H1 (cell line): ENCODE measurements at regions not wholly inside any gene's neighbourhood (a gene's known extent, or its start where the extent isn't known, plus 50 kb on each side); places are given as distances from the start of the nearest gene placed in this dataset.

Experiments used
- CTCF ChIA-PET: fragments of 300-600 bp; sonication (Branson Sonifier 250); formaldehyde crosslinking; loops from one replicate; lab custom pipeline; 2021; ENCODE audit not compliant: partially characterized antibody; lab: Charles Lee
- POLR2A ChIA-PET: fragments of 300-600 bp; sonication (Branson Sonifier 250); formaldehyde crosslinking; loops from one replicate; lab custom pipeline; 2021; ENCODE audit warnings: inconsistent platforms; ENCODE audit not compliant: partially characterized antibody; lab: Charles Lee
- DNase-seq, 2 experiments: peaks; one replicate each; pipeline versions ENCODE4 v3.0.0 to v3.0.0-alpha.2; 2010 to 2022; ENCODE audit warnings: low spot score in 2 of 2, low read depth in 1 of 2, mixed read lengths in 1 of 2
- FAIRE-seq: peaks from 2 replicates; lab custom pipeline; 2011; peaks lifted over from hg19 to GRCh38; lab: Jason Lieb, UNC
- H2AFZ ChIP-seq: 2 replicates; pipeline ENCODE4 v1.8.1; 2012; ENCODE audit warnings: low read length, inconsistent platforms
- H2AK5ac ChIP-seq: 2 replicates; pipeline ENCODE4 v1.6.1; 2013; ENCODE audit warnings: low read depth, low read length
- H2BK120ac ChIP-seq: replicated peaks from 2 replicates; pipeline ENCODE3; 2013; ENCODE audit warnings: low read depth, low read length, inconsistent platforms
- H2BK12ac ChIP-seq: 2 replicates; pipeline ENCODE4 v1.6.1; 2013; ENCODE audit warnings: low read depth, low read length
- H2BK15ac ChIP-seq: 2 replicates; pipeline ENCODE4 v1.6.1; 2013; ENCODE audit warnings: low read length
- H2BK20ac ChIP-seq: 2 replicates; pipeline ENCODE4 v1.6.1; 2013; ENCODE audit warnings: low read length
- H2BK5ac ChIP-seq: 2 replicates; pipeline ENCODE4 v1.6.1; 2013; ENCODE audit warnings: low read depth, low read length
- H3K14ac ChIP-seq: 2 replicates; pipeline ENCODE4 v1.6.1; 2013; ENCODE audit warnings: inconsistent platforms; ENCODE audit not compliant: insufficient read length
- H3K18ac ChIP-seq: 2 replicates; pipeline ENCODE4 v1.6.1; 2013; ENCODE audit warnings: low read length; ENCODE audit errors: extremely low read depth
- H3K23ac ChIP-seq: 2 replicates; pipeline ENCODE4 v1.6.1; 2013; ENCODE audit warnings: inconsistent platforms; ENCODE audit not compliant: insufficient read length
- H3K23me2 ChIP-seq: 2 replicates; pipeline ENCODE4 v1.6.1; 2013; ENCODE audit warnings: low read depth, low read length
- H3K27ac ChIP-seq: 2 replicates; pipeline ENCODE4 v1.6.1; 2011; ENCODE audit warnings: low read depth, low read length, inconsistent platforms
- H3K27me3 ChIP-seq, 4 experiments: replicated peaks in 1 of 4; 1 replicate in 1 of 4; 2 replicates in 3 of 4; pipeline versions ENCODE4 v1.6.1 to v1.8.1; 2011 to 2013; ENCODE audit warnings: low read length in 3 of 4, mild to moderate bottlenecking in 3 of 4, inconsistent platforms in 2 of 4, mixed read lengths in 2 of 4, moderate library complexity in 1 of 4; ENCODE audit not compliant: control insufficient read depth in 3 of 4, insufficient read depth in 3 of 4; ENCODE audit errors: extremely low read depth in 1 of 4
- H3K36me3 ChIP-seq, 4 experiments: 2 replicates each; pipeline versions ENCODE4 v1.6.1 to v1.8.1; 2011 to 2013; ENCODE audit warnings: mild to moderate bottlenecking in 4 of 4, low read length in 3 of 4, moderate library complexity in 2 of 4, control low read depth in 1 of 4, inconsistent platforms in 1 of 4; ENCODE audit not compliant: insufficient read depth in 4 of 4, control insufficient read depth in 2 of 4
- H3K4ac ChIP-seq: replicated peaks from 2 replicates; pipeline ENCODE3; 2013; ENCODE audit warnings: low read length, low read depth, mixed read lengths, inconsistent platforms; ENCODE audit not compliant: insufficient read length
- H3K4me1 ChIP-seq, 4 experiments: replicated peaks in 1 of 4; 1 replicate in 1 of 4; 2 replicates in 3 of 4; pipeline versions ENCODE4 v1.6.1 to v1.8.1; 2011 to 2013; ENCODE audit warnings: low read length in 3 of 4, inconsistent platforms in 2 of 4, mixed read lengths in 1 of 4; ENCODE audit not compliant: insufficient read depth in 4 of 4, control insufficient read depth in 3 of 4
- H3K4me2 ChIP-seq, 2 experiments: 2 replicates each; pipeline versions ENCODE4 v1.6.1 to v1.8.1; 2011 to 2013; ENCODE audit warnings: low read depth in 2 of 2, low read length in 2 of 2, control low read depth in 1 of 2, inconsistent platforms in 1 of 2, mild to moderate bottlenecking in 1 of 2; ENCODE audit not compliant: insufficient read depth in 1 of 2
- H3K4me3 ChIP-seq, 4 experiments: fragments of 200-600, 300-600 bp in 1 of 4; sonication (generic), shearing (Covaris generic), sonication (Bioruptor Twin) in 1 of 4; 2 replicates each; pipeline versions ENCODE4 v1.5.1 to v1.8.1; 2011 to 2016; ENCODE audit warnings: low read length in 4 of 4, low read depth in 3 of 4, control low read depth in 2 of 4, inconsistent platforms in 2 of 4, mild to moderate bottlenecking in 2 of 4, mixed read lengths in 1 of 4, moderate library complexity in 1 of 4; ENCODE audit not compliant: insufficient read depth in 2 of 4; ENCODE audit errors: extremely low read depth in 1 of 4
- H3K56ac ChIP-seq: replicated peaks from 2 replicates; pipeline ENCODE3; 2013; ENCODE audit warnings: low read depth, mild to moderate bottlenecking, mixed read lengths, low read length, inconsistent platforms; ENCODE audit not compliant: insufficient read length
- H3K79me1 ChIP-seq: 2 replicates; pipeline ENCODE4 v1.6.1; 2013; ENCODE audit warnings: low read depth, low read length, control low read depth
- H3K79me2 ChIP-seq, 2 experiments: 2 replicates each; pipeline versions ENCODE4 v1.6.1 to v1.8.1; 2012 to 2013; ENCODE audit warnings: low read length in 2 of 2, mild to moderate bottlenecking in 2 of 2, inconsistent platforms in 1 of 2; ENCODE audit not compliant: insufficient read depth in 2 of 2, control insufficient read depth in 1 of 2
- H3K9ac ChIP-seq, 4 experiments: replicated peaks in 1 of 4; 1 replicate in 1 of 4; 2 replicates in 3 of 4; pipeline versions ENCODE4 v1.6.1 to v1.8.1; 2011 to 2013; ENCODE audit warnings: low read depth in 3 of 4, low read length in 3 of 4, control low read depth in 2 of 4, mild to moderate bottlenecking in 2 of 4, moderate library complexity in 2 of 4, inconsistent platforms in 1 of 4; ENCODE audit errors: extremely low read depth in 1 of 4
- H3K9me3 ChIP-seq, 2 experiments: 2 replicates each; pipeline versions ENCODE4 v1.6.1 to v1.8.1; 2012 to 2013; ENCODE audit warnings: mild to moderate bottlenecking in 2 of 2, moderate library complexity in 2 of 2, control low read depth in 1 of 2, inconsistent platforms in 1 of 2, low read depth in 1 of 2, low read length in 1 of 2, mixed read lengths in 1 of 2; ENCODE audit not compliant: insufficient read depth in 2 of 2
- H4K20me1 ChIP-seq, 2 experiments: replicated peaks in 1 of 2; 2 replicates each; pipeline versions ENCODE3 to v1.8.1; 2011 to 2013; ENCODE audit warnings: inconsistent platforms in 2 of 2, low read length in 2 of 2, mild to moderate bottlenecking in 1 of 2; ENCODE audit not compliant: insufficient read depth in 2 of 2, control insufficient read depth in 1 of 2
- H4K5ac ChIP-seq: 2 replicates; pipeline ENCODE4 v1.6.1; 2013; ENCODE audit warnings: low read length, low read depth, mixed read lengths, inconsistent platforms; ENCODE audit not compliant: insufficient read length
- H4K8ac ChIP-seq: 2 replicates; pipeline ENCODE4 v1.8.0; 2013; ENCODE audit warnings: mild to moderate bottlenecking, moderate library complexity, low read length, inconsistent platforms; ENCODE audit not compliant: insufficient read depth; ENCODE audit errors: extremely low read depth
- H4K91ac ChIP-seq: replicated peaks from 2 replicates; pipeline ENCODE3; 2013; ENCODE audit warnings: low read length, mixed read lengths, inconsistent platforms; ENCODE audit not compliant: insufficient read length
- EGR1 ChIP-seq: IDR thresholded peaks from 2 replicates; pipeline ENCODE4 v1.6.1; 2011; ENCODE audit warnings: low read depth, low read length, borderline replicate concordance
- KDM1A ChIP-seq: fragments of 200-600, 300-600 bp; sonication (generic); IDR thresholded peaks from 2 replicates; pipeline ENCODE4 v1.7.1; 2016; ENCODE audit warnings: mild to moderate bottlenecking, low read length, borderline replicate concordance
- KDM5A ChIP-seq: fragments of 200-600 bp; IDR thresholded peaks from 2 replicates; pipeline ENCODE4 v1.7.1; 2012; ENCODE audit warnings: mild to moderate bottlenecking, low read length, inconsistent platforms, mixed read lengths
- POLR2A ChIP-seq, 2 experiments: IDR thresholded peaks; 1 replicate in 1 of 2; 2 replicates in 1 of 2; pipeline ENCODE4 v1.6.1; 2011; ENCODE audit warnings: low read depth in 2 of 2, low read length in 2 of 2, mild to moderate bottlenecking in 2 of 2; ENCODE audit errors: control extremely low read depth in 1 of 2
- RBBP5 ChIP-seq: IDR thresholded peaks from 2 replicates; pipeline ENCODE4 v1.7.1; 2012; ENCODE audit warnings: low read depth, mild to moderate bottlenecking, inconsistent platforms, low read length, moderate library complexity, borderline replicate concordance
- SAP30 ChIP-seq: fragments of 300-600 bp; sonication (generic); IDR thresholded peaks from 2 replicates; pipeline ENCODE4 v1.7.1; 2012; ENCODE audit warnings: low read length, moderate library complexity, mild to moderate bottlenecking, inconsistent platforms; ENCODE audit not compliant: insufficient read depth, insufficient replicate concordance
- SP4 ChIP-seq: IDR thresholded peaks from 2 replicates; pipeline ENCODE4 v1.6.1; 2012; ENCODE audit warnings: low read length, inconsistent platforms
- TBP ChIP-seq: IDR thresholded peaks from 2 replicates; pipeline ENCODE4 v1.6.1; 2011; ENCODE audit warnings: low read depth, low read length, improper control_type of control experiment
- WGBS, 2 experiments: shearing (Covaris generic) in 1 of 2; methylation state at CpG; one replicate each; pipeline versions ENCODE4 v1.1.6 to v1.1.7; 2013 to 2015; ENCODE audit warnings: low lambda C conversion rate in 2 of 2, mixed read lengths in 2 of 2, inconsistent platforms in 1 of 2, low coverage in 1 of 2, missing lambda C conversion rate in 1 of 2; ENCODE audit not compliant: insufficient replicate concordance in 2 of 2, insufficient coverage in 1 of 2, insufficient read length in 1 of 2; ENCODE audit errors: extremely low coverage in 1 of 2, missing lambda C conversion rate in 1 of 2; 5-methylcytosine and 5-hydroxymethylcytosine counted together
- TF ChIP-seq, protein P1 (sequence below): IDR thresholded peaks from 2 replicates; pipeline ENCODE4 v1.6.1; 2011; ENCODE audit warnings: low read depth, mild to moderate bottlenecking, low read length; ENCODE audit not compliant: insufficient read depth

DNA sequence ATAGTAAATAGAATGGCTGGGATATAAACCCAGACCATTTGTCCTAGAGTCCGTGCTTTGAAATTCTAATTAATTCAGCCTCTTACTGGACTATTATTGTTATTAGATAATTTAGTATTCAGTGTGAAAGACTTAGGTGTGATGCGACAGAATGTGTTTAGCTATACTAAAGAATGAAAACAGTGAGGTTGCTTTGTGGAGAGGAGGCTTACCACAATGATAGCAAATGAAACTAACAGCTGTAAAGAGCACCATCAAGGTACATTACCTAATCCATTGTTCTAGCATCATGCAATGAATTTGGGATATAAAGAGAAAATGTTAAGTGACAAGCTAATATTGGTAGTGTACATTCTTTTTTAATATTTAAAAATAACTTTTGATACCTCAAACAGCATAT is 911.1 kb downstream of the KCNT2 start:
- Histone ChIP-seq H2BK20ac (no peak overlapping the region), H3K4me1 (no peaks in the 10 kb centered on the region), H4K5ac (no peak overlapping the region), H4K8ac (no peak overlapping the region), H3K9me3 (no peaks in the 10 kb centered on the region), H3K18ac (no peak overlapping the region), H2BK5ac (no peak overlapping the region), H3K14ac (no peak overlapping the region), H2BK120ac (no peak overlapping the region), H2AFZ (no peak overlapping the region), H3K9ac (no peak overlapping the region), H3K4ac (no peak overlapping the region), H3K79me1 (no peaks in the 10 kb centered on the region), H3K23me2 (no peaks in the 10 kb centered on the region), H4K20me1 (no peaks in the 10 kb centered on the region), H3K27me3 (no peaks in the 10 kb centered on the region), H3K27ac (no peak overlapping the region), H2BK12ac (no peak overlapping the region), H3K23ac (no peak overlapping the region), H3K4me3 (no peak overlapping the region), H3K79me2 (no peaks in the 10 kb centered on the region), H3K4me2 (no peak overlapping the region), H4K91ac (no peak overlapping the region), H3K56ac (no peak overlapping the region), H2BK15ac (no peak overlapping the region)
- 91% methylated on average over 2 of the region's 2 CpGs; no CpG with 5 or more reads in 1 of the 2 experiments for WGBS, 2 experiments
- ChIA-PET CTCF (interaction anchor here (0.7 kb wide), 1 partner anchor 875 kb away, joined by 3 read pairs; no protein-coding TSS in a partner anchor), POLR2A (no interaction called here)
- FAIRE-seq (no peak), DNase-seq (no peak)
- TF ChIP-seq POLR2A (IDR thresholded peaks at IDR 0.05; ENCODE audit: control extremely low read depth in 1 of 2, low read depth in 2 of 2, low read length in 2 of 2) (no peak), RBBP5 (no peak), KDM1A (no peak), TBP (no peak), EGR1 (no peak), SP4 (no peak), SAP30 (no peak), KDM5A (no peak)
- TF ChIP-seq, protein P1, sequence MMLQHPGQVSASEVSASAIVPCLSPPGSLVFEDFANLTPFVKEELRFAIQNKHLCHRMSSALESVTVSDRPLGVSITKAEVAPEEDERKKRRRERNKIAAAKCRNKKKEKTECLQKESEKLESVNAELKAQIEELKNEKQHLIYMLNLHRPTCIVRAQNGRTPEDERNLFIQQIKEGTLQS: no peak
- TF ChIP-seq, all 59 proteins: peak for 0
- Histone ChIP-seq H3K36me3 (no peaks in the 10 kb centered on the region), H2AK5ac (no peak overlapping the region)
